Esophagus squamous epithelium (tissue), 5 donors: ENCODE measurements at regions not wholly inside any gene's neighbourhood (a gene's known extent, or its start where the extent isn't known, plus 50 kb on each side); places are given as distances from the start of the nearest gene placed in this dataset.
"Not testable (repeated sequence)": the region's sequence is repeated elsewhere in the genome, so short reads cannot be mapped to it uniquely, and the experiment has no call there.

Experiments used
- DNase-seq: peaks from one replicate; lab custom pipeline; 2025; lab: John Stamatoyannopoulos, UW
- H3K27ac ChIP-seq, 4 donors: fragments of 200-600 bp; sonication (generic); one replicate each; pipeline ENCODE4 v1.5.1; 2016 to 2019; ENCODE audit warnings: mild to moderate bottlenecking in 1 of 4
- H3K27me3 ChIP-seq, 4 donors: fragments of 200-600 bp; sonication (generic); 1 replicate in 3 of 4; 2 replicates in 1 of 4; pipeline versions ENCODE4 v1.5.1 to v1.6.0; 2017 to 2021; ENCODE audit warnings: antibody characterized with exemption in 1 of 4
- H3K36me3 ChIP-seq, 3 donors: fragments of 200-600 bp; sonication (generic); one replicate each; pipeline ENCODE4 v1.5.1; 2016 to 2019
- H3K4me1 ChIP-seq, 3 donors: fragments of 200-600 bp; sonication (generic); one replicate each; pipeline ENCODE4 v1.5.1; 2017 to 2019
- H3K4me3 ChIP-seq, 4 donors: fragments of 200-600 bp; sonication (generic); 1 replicate in 3 of 4; 2 replicates in 1 of 4; pipeline ENCODE4 v1.5.1; 2016 to 2019; ENCODE audit warnings: mild to moderate bottlenecking in 2 of 4, moderate library complexity in 1 of 4
- H3K9me3 ChIP-seq, 3 donors: fragments of 200-600 bp; sonication (generic); one replicate each; pipeline ENCODE4 v1.5.1; 2016 to 2019
- POLR2A ChIP-seq, 4 donors: fragments of 450-650 bp; IDR thresholded peaks; one replicate each; pipeline ENCODE4 v1.6.1; 2017; ENCODE audit warnings: antibody characterized with exemption in 4 of 4, mild to moderate bottlenecking in 4 of 4, moderate library complexity in 3 of 4
- WGBS, 2 donors: methylation state at CpG; one replicate each; pipeline ENCODE4 v1.1.5; 2018; 5-methylcytosine and 5-hydroxymethylcytosine counted together
- intact Hi-C: fragments of 100-400 bp; cut with DNase I; formaldehyde crosslinking; loops from one replicate; pipeline ENCODE4 v1.15.0; 2022
- TF ChIP-seq, protein P1 (sequence below), 6 experiments: fragments of 450-650 bp in 4 of 6; fragments of 200-600 bp in 2 of 6; sonication (generic) in 2 of 6; IDR thresholded peaks; one replicate each; pipeline ENCODE4 v1.5.1; 2016 to 2019; ENCODE audit warnings: antibody characterized with exemption in 6 of 6, mild to moderate bottlenecking in 4 of 6, moderate library complexity in 4 of 6
- donor health status: DM: yes; HTN: yes; CAD: no.

DNA sequence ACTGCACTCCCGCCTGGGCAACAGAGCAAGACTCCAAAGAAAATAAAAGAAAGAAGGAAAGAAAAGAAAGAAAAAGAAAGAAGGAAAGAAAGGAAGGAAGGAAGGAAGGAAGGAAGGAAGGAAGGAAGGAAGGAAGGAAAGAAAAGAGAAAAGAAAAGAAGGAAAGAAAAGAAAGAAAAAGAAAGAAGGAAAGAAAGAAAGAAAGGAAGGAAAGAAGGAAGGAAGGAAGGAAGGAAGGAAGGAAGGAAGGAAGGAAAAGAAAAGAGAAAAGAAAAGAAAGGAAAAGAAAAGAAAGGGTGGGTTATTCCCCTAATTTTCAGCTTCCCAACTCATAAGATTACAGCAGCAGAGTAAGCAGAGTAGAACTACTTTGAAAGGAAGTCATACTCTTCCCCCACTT, 64.4 kb downstream of the TMEM200C start:
- H3K27me3 ChIP-seq, DNase-seq, H3K4me3 ChIP-seq, intact Hi-C loops, H3K36me3 ChIP-seq, H3K27ac ChIP-seq, H3K9me3 ChIP-seq, H3K4me1 ChIP-seq: not testable (repeated sequence)
- WGBS, 2 donors = 67 to 80% methylated on average over 1 of the region's 1 CpG

DNA sequence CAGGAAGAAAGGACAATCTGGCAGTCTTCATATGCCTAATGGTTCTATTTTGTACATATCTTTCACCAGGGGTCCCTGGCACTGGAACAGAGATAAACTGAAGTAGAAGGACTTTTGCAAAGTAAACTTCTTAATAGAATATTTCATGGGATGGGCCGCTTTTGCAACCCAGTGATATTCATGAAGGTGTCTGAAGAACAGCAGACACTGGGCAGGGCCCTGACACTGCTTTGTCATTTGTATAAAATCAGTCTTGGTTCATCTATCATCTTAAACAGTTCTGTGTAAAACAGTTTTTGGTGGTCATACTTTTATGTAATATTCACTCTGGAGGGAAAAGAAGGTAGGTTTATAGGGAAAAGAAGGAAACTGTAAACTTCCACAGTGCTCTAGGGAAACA, 66.4 kb downstream of the TMEM200C start:
- no peak for DNase-seq
- no peak overlapping the region for H3K27ac ChIP-seq
- H3K4me3 ChIP-seq = no peak overlapping the region
- H3K36me3 ChIP-seq = no peaks in the 10 kb centered on the region
- 57 to 92% methylated on average over 1 of the region's 1 CpG for WGBS, 2 donors
- H3K4me1 ChIP-seq = no peaks in the 10 kb centered on the region
- intact Hi-C loops = no loop called here
- H3K9me3 ChIP-seq = no peaks in the 10 kb centered on the region
- TF ChIP-seq, protein P1, sequence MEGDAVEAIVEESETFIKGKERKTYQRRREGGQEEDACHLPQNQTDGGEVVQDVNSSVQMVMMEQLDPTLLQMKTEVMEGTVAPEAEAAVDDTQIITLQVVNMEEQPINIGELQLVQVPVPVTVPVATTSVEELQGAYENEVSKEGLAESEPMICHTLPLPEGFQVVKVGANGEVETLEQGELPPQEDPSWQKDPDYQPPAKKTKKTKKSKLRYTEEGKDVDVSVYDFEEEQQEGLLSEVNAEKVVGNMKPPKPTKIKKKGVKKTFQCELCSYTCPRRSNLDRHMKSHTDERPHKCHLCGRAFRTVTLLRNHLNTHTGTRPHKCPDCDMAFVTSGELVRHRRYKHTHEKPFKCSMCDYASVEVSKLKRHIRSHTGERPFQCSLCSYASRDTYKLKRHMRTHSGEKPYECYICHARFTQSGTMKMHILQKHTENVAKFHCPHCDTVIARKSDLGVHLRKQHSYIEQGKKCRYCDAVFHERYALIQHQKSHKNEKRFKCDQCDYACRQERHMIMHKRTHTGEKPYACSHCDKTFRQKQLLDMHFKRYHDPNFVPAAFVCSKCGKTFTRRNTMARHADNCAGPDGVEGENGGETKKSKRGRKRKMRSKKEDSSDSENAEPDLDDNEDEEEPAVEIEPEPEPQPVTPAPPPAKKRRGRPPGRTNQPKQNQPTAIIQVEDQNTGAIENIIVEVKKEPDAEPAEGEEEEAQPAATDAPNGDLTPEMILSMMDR (IDR thresholded peaks at IDR 0.05) = no peak
- no peak for TF ChIP-seq POLR2A (IDR thresholded peaks at IDR 0.05)
- H3K27me3 ChIP-seq = no peaks in the 10 kb centered on the region

DNA sequence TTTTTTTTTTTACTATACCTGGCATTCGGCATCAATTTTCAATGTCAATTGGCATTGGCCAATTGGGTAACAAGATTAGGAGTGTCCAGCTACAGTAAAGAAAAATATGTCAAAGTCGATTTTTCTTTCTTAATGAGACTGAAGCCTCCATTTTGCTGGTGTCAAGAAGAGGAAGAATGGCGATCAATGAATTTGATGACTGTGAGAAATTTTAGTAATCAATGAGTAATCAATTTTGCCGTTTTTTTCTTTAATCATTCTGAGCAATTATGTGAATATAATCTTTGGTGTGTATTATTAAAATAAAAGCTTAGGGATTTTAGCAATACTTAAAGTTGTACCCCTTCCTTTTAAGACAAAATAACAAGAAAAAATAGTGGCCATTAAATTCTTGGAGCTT, 69.7 kb downstream of the TMEM200C start:
- intact Hi-C loops = no loop called here
- no peaks in the 10 kb centered on the region for H3K9me3 ChIP-seq
- H3K4me3 ChIP-seq = no peak overlapping the region
- no peaks in the 10 kb centered on the region for H3K36me3 ChIP-seq
- 77% methylated on average over 4 of the region's 4 CpGs for WGBS, 2 donors
- TF ChIP-seq, protein P1 (IDR thresholded peaks at IDR 0.05) = no peak
- TF ChIP-seq POLR2A (IDR thresholded peaks at IDR 0.05) = no peak
- H3K4me1 ChIP-seq = no peaks in the 10 kb centered on the region
- no peaks in the 10 kb centered on the region for H3K27me3 ChIP-seq
- no peak overlapping the region for H3K27ac ChIP-seq
- DNase-seq = no peak

DNA sequence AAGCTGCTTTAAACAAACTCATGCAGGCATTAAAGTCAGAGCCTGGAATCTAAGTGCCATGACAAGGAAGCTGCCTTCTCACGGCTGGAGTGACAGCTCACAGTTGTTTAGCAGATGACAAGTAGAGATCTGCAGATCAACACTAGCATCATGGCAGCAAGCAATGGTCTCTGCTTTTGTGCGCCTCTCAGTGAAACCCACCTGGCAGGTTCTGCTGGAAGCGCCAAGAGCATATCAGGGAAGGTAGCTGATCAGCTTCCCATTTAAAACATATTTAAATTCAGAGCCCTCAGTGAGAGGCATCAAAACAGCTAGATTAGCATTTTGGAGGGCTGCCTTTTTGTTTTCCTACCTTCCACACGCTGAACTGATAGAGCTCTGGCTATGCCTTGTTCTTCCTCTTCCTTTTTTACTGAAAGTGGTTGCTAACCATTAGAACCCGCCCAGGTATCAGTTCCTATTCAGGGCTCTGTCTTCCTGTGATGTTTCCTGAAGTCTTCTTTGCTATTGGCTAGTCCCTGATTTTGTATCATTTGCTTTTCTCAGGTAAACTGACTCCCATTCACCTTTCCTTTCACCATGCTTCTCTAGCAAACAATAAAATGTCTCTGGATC, 70.8 kb downstream of the TMEM200C start:
- 19 to 35% methylated on average over 5 of the region's 5 CpGs for WGBS, 2 donors
- no peaks in the 10 kb centered on the region for H3K27me3 ChIP-seq
- no peak for DNase-seq

DNA sequence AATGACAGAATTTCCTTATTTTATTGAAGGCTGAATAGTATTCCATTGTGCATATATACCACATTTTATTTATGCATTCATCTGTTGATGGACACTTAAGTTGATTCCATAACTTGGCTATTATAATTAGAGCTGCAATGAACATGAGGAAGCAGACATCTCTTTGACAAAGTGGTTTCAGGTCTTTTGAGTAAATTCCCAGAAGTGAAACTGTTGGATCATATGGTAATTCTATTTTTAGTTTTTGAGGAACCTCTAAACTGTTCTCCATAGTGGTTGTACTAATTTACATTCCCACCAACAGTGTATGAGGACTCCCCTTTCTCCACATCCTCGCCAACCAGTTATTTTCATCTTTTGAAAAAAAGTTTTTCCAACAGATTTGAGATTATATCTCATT, 77.5 kb downstream of the TMEM200C start:
- Histone ChIP-seq H3K27ac (no peak overlapping the region), H3K27me3 (no peaks in the 10 kb centered on the region), H3K4me1 (no peaks in the 10 kb centered on the region), H3K9me3 (no peaks in the 10 kb centered on the region), H3K4me3 (no peak overlapping the region), H3K36me3 (no peaks in the 10 kb centered on the region)
- 41 to 46% methylated on average over 1 of the region's 1 CpG for WGBS, 2 donors
- TF ChIP-seq, protein P1 (IDR thresholded peaks at IDR 0.05) = no peak
- no peak for TF ChIP-seq POLR2A (IDR thresholded peaks at IDR 0.05)
- no peak for DNase-seq
- intact Hi-C loops = no loop called here

More for the DNA sequence above, 70.8 kb downstream of the TMEM200C start:
- Histone ChIP-seq H3K27ac (no peak overlapping the region), H3K4me1 (no peaks in the 10 kb centered on the region), H3K4me3 (no peak overlapping the region), H3K9me3 (no peaks in the 10 kb centered on the region), H3K36me3 (no peaks in the 10 kb centered on the region)
- intact Hi-C loops = no loop called here
- TF ChIP-seq, protein P1 (IDR thresholded peaks at IDR 0.05) = no peak
- no peak for TF ChIP-seq POLR2A (IDR thresholded peaks at IDR 0.05)

DNA sequence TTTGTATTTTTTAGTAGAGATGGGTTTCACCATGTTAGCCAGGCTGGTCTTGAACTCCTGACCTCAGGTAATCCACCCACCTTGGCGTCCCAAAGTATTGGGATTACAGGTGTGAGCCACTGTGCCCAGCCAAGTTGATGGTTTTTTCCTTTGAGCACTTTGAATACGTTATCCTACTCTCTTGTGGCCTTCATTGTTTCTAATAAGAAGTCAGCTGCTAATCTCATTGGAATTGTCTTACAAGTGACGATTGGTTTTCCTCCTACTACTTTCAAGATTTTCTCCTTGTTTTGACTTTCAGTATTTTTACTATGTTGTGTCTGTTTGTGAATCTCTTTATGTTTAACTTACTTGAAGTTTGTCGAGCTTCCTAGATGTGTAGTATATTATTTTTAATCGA, 88.5 kb downstream of the TMEM200C start:
- H3K4me1 ChIP-seq = no peaks in the 10 kb centered on the region
- 76 to 81% methylated on average over 5 of the region's 5 CpGs for WGBS, 2 donors
- H3K27me3 ChIP-seq = no peaks in the 10 kb centered on the region
- no peaks in the 10 kb centered on the region for H3K36me3 ChIP-seq
- DNase-seq = no peak
- intact Hi-C loops = no loop called here
- no peak overlapping the region for H3K27ac ChIP-seq
- no peaks in the 10 kb centered on the region for H3K9me3 ChIP-seq
- TF ChIP-seq, protein P1 (IDR thresholded peaks at IDR 0.05) = no peak
- TF ChIP-seq POLR2A (IDR thresholded peaks at IDR 0.05) = no peak
- H3K4me3 ChIP-seq = no peak overlapping the region
